A673 (cell line): ENCODE measurements at regions not wholly inside any gene's neighbourhood (a gene's known extent, or its start where the extent isn't known, plus 50 kb on each side); places are given as distances from the start of the nearest gene placed in this dataset.

Source experiments
- BruUV-seq: library from RNA; stranded (reverse); fragments of 400-500 nt; replicated peaks from 2 replicates; lab custom pipeline; 2021; lab: Mats Ljungman, UMichigan
- CTCF ChIA-PET: fragments of 300-600 bp; sonication (Branson Sonifier 250); formaldehyde crosslinking; loops from one replicate; lab custom pipeline; 2022; ENCODE audit warnings: antibody characterized with exemption; lab: Charles Lee
- POLR2A ChIA-PET: fragments of 300-600 bp; sonication (Branson Sonifier 250); formaldehyde crosslinking; loops from one replicate; lab custom pipeline; 2022; ENCODE audit warnings: antibody characterized with exemption; ENCODE audit not compliant: low non-redundant PET; lab: Charles Lee
- DNase-seq: peaks from one replicate; pipeline ENCODE4 v3.0.0-alpha.2; 2015; ENCODE audit warnings: low spot score
- H3K27ac ChIP-seq: fragments of 200-600 bp; sonication (generic); 2 replicates; pipeline ENCODE4 v1.5.1; 2016; ENCODE audit warnings: mixed run types, low read depth, mild to moderate bottlenecking, mixed read lengths, antibody characterized with exemption, low read length; ENCODE audit not compliant: poor library complexity, severe bottlenecking
- H3K27me3 ChIP-seq: fragments of 200-600 bp; sonication (generic); replicated peaks from 2 replicates; pipeline ENCODE4 v1.6.1; 2017; ENCODE audit warnings: mixed run types, low read depth, mild to moderate bottlenecking, mixed read lengths, antibody characterized with exemption, low read length; ENCODE audit not compliant: insufficient read depth, poor library complexity
- H3K36me3 ChIP-seq: fragments of 200-600 bp; sonication (generic); 2 replicates; pipeline ENCODE4 v1.6.1; 2016; ENCODE audit warnings: mixed run types, mild to moderate bottlenecking, mixed read lengths, antibody characterized with exemption, low read length; ENCODE audit not compliant: insufficient read depth, poor library complexity, severe bottlenecking
- H3K4me1 ChIP-seq: fragments of 200-600 bp; sonication (generic); 2 replicates; pipeline ENCODE4 v1.6.1; 2017; ENCODE audit warnings: mixed run types, mild to moderate bottlenecking, mixed read lengths, antibody characterized with exemption, low read length; ENCODE audit not compliant: insufficient read depth, poor library complexity, severe bottlenecking
- H3K4me3 ChIP-seq: fragments of 200-600 bp; sonication (generic); 2 replicates; pipeline ENCODE4 v1.5.1; 2016; ENCODE audit warnings: low read depth, mixed run types, mild to moderate bottlenecking, mixed read lengths, low read length; ENCODE audit not compliant: poor library complexity, severe bottlenecking
- H3K9me3 ChIP-seq: fragments of 200-600 bp; sonication (generic); 2 replicates; pipeline ENCODE4 v1.6.1; 2016; ENCODE audit warnings: mixed run types, low read depth, mild to moderate bottlenecking, mixed read lengths, antibody characterized with exemption, low read length; ENCODE audit not compliant: poor library complexity, severe bottlenecking
- EZH2 ChIP-seq: fragments of 200-600 bp; sonication (generic); IDR thresholded peaks from 2 replicates; pipeline ENCODE4 v1.6.1; 2017; ENCODE audit warnings: borderline replicate concordance, low read depth, mild to moderate bottlenecking, mixed read lengths, antibody characterized with exemption, low read length; ENCODE audit not compliant: poor library complexity, severe bottlenecking
- intact Hi-C: fragments of 100-400 bp; cut with micrococcal nuclease; formaldehyde crosslinking; loops from one replicate; pipeline ENCODE4 v1.10.0; 2022; ENCODE audit not compliant: unreplicated experiment
- TF ChIP-seq, protein P1 (sequence below): fragments of 300-800, 200-600 bp; sonication (generic); conservative IDR thresholded peaks from 2 replicates; pipeline ENCODE4 v1.5.1; 2017; ENCODE audit warnings: low read depth, mild to moderate bottlenecking, antibody characterized with exemption, low read length, moderate library complexity, mixed read lengths

DNA sequence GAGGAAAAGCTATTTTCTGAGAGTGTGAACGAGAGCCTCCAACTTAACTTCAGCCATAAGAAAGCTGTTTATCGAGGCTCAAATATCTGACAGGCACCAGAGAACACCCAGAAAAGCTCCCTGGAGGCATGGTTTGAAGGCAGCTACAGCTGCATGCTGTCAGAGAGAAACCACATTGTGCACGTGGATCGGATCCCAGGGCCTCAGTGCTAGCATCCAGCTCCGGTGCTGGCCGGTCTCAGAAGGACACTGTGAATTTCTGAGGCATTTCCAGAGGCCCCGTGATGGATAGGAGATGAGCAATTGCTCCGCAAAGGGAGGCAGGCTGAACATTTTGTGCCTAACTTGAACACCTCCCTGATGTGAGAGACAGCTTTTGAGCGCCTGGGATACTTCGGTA lies 315.7 kb downstream of the FGF9 start:
- no peaks in the 10 kb centered on the region for H3K4me1 ChIP-seq
- POLR2A ChIA-PET: no interaction called here
- no peak for DNase-seq

DNA sequence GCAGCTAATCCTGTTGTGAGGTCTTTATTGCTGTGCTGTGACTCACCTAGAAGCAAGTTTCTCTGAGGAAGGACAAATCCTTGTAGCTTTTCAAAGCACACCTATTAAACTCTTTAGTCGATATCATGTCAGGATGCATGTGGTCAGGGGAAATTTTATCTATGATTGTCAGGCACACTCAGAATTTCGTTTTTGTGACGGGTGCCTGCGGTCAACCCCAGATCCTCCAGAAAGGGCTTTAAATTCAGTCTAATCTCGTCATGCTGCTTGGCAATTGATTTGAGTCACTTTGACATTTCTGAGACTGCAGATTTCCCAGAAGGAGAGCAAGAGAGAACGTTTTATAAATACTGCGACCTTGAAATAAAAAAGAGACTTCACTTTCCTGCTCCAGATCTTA lies 316.9 kb downstream of the FGF9 start:
- no peaks in the 10 kb centered on the region for H3K4me1 ChIP-seq
- H3K27ac ChIP-seq: no peak overlapping the region
- ChIA-PET CTCF (no interaction called here), POLR2A (no interaction called here)
- no peak for DNase-seq
- H3K9me3 ChIP-seq: no peaks in the 10 kb centered on the region
- no peaks in the 10 kb centered on the region for H3K36me3 ChIP-seq
- H3K27me3 ChIP-seq: no peaks in the 10 kb centered on the region
- intact Hi-C loops: no loop called here
- H3K4me3 ChIP-seq: no peak overlapping the region
- no TSS peak for BruUV-seq
- TF ChIP-seq, protein P1, sequence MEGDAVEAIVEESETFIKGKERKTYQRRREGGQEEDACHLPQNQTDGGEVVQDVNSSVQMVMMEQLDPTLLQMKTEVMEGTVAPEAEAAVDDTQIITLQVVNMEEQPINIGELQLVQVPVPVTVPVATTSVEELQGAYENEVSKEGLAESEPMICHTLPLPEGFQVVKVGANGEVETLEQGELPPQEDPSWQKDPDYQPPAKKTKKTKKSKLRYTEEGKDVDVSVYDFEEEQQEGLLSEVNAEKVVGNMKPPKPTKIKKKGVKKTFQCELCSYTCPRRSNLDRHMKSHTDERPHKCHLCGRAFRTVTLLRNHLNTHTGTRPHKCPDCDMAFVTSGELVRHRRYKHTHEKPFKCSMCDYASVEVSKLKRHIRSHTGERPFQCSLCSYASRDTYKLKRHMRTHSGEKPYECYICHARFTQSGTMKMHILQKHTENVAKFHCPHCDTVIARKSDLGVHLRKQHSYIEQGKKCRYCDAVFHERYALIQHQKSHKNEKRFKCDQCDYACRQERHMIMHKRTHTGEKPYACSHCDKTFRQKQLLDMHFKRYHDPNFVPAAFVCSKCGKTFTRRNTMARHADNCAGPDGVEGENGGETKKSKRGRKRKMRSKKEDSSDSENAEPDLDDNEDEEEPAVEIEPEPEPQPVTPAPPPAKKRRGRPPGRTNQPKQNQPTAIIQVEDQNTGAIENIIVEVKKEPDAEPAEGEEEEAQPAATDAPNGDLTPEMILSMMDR: no peak
- no peak for TF ChIP-seq EZH2

More for the DNA sequence above, 315.7 kb downstream of the FGF9 start:
- Histone ChIP-seq H3K27ac (no peak overlapping the region), H3K36me3 (no peaks in the 10 kb centered on the region), H3K9me3 (no peaks in the 10 kb centered on the region), H3K4me3 (no peak overlapping the region), H3K27me3 (no peaks in the 10 kb centered on the region)
- CTCF ChIA-PET: no interaction called here
- intact Hi-C loops: no loop called here
- BruUV-seq: no TSS peak
- TF ChIP-seq EZH2: no peak
- TF ChIP-seq, protein P1: no peak

DNA sequence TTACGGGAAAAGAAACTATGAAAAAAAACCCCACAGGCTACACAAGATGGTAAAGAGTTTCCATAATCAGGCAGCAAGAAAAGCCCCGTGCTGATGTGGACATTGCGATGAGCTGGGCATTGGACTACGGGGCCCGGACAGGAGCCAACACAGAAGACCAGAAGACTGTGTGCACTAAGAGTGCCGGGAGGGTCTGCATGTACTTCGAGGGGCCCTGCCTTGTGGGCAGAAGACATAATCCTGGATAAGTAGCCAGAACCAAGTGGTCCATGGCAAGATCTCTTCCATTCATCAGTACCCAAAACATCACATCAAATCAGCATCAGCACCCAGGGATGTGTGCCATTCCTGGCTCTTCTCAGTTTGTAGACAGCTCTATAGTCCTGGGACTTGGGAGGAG lies 317.8 kb downstream of the FGF9 start:
- no peak overlapping the region for H3K27ac ChIP-seq
- POLR2A ChIA-PET: no interaction called here
- TF ChIP-seq, protein P1: no peak
- no peak for TF ChIP-seq EZH2
- H3K4me3 ChIP-seq: no peak overlapping the region
- H3K27me3 ChIP-seq: no peaks in the 10 kb centered on the region
- intact Hi-C loops: no loop called here
- no peak for DNase-seq
- CTCF ChIA-PET: no interaction called here
- H3K4me1 ChIP-seq: no peaks in the 10 kb centered on the region
- H3K36me3 ChIP-seq: no peaks in the 10 kb centered on the region
- no peaks in the 10 kb centered on the region for H3K9me3 ChIP-seq
- no TSS peak for BruUV-seq
